GM12873 (cell line): ENCODE measurements at regions not wholly inside any gene's neighbourhood (a gene's known extent, or its start where the extent isn't known, plus 50 kb on each side); places are given as distances from the start of the nearest gene placed in this dataset.

Source experiments
- TF ChIP-seq, protein P1 (sequence below): IDR thresholded peaks from 2 replicates; pipeline ENCODE4 v1.5.1; 2012; ENCODE audit warnings: low read depth, mild to moderate bottlenecking, moderate library complexity, low read length, control low read depth; ENCODE audit not compliant: insufficient read depth; ENCODE audit errors: missing control alignments

DNA sequence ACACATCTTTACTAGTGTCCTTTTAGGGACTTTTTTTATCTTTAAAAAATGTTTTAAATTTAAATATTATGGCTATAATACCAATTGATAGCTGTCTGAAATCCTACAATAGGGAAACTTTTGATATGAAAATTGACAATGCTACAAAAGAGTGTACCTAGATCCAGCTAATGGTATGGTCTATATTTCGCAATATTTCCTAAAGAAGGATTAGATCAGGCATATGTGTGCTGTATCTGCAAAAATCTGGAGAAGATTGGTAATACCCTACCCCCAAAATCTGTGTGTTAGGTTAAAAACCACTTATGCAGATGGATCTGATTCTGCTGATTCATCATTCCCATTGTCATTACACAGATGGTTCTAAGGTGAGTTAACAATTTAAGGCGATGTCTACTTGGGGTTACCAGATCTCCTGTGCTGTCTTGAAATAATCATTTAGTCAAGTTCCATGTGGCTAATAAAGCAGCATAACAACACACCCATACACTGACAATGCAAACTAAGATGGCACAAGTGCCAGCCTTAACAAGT is 137.1 kb downstream of the GASK1B start:
- TF ChIP-seq, protein P1, sequence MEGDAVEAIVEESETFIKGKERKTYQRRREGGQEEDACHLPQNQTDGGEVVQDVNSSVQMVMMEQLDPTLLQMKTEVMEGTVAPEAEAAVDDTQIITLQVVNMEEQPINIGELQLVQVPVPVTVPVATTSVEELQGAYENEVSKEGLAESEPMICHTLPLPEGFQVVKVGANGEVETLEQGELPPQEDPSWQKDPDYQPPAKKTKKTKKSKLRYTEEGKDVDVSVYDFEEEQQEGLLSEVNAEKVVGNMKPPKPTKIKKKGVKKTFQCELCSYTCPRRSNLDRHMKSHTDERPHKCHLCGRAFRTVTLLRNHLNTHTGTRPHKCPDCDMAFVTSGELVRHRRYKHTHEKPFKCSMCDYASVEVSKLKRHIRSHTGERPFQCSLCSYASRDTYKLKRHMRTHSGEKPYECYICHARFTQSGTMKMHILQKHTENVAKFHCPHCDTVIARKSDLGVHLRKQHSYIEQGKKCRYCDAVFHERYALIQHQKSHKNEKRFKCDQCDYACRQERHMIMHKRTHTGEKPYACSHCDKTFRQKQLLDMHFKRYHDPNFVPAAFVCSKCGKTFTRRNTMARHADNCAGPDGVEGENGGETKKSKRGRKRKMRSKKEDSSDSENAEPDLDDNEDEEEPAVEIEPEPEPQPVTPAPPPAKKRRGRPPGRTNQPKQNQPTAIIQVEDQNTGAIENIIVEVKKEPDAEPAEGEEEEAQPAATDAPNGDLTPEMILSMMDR = no peak

DNA sequence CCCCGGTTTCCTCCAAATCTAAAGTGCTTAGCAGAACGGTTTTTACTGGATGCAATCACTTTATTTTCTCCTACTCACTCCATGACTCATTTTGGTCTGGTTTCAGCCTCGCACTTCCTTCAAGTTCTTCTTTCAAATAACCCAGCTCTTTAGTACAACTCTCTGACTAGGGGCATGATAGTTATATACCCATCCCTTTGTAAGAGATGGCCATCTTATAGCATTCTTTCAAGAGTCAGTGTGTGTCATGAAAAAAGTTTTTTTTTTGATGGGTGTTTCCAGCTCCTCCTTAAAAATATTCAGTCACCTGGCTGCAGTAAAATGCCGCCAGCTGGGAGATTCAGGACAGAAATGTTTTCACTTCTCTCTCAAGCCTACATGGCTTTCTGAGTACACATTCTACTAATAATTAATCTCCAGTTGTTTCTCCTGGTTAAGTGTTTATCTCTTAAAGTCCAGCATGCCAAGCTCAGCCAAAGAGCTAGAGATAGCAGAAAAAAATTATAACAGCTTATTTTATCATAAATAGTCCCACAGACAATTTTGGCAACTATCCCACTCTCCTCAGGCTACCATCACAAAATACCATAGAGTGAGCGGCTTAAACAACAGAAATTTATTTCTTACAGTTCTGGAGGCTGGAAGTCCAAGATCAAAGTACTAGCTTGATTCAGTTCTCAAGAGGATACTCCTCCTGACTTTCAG is 139.3 kb downstream of the GASK1B start:
- TF ChIP-seq, protein P1 = no peak

DNA sequence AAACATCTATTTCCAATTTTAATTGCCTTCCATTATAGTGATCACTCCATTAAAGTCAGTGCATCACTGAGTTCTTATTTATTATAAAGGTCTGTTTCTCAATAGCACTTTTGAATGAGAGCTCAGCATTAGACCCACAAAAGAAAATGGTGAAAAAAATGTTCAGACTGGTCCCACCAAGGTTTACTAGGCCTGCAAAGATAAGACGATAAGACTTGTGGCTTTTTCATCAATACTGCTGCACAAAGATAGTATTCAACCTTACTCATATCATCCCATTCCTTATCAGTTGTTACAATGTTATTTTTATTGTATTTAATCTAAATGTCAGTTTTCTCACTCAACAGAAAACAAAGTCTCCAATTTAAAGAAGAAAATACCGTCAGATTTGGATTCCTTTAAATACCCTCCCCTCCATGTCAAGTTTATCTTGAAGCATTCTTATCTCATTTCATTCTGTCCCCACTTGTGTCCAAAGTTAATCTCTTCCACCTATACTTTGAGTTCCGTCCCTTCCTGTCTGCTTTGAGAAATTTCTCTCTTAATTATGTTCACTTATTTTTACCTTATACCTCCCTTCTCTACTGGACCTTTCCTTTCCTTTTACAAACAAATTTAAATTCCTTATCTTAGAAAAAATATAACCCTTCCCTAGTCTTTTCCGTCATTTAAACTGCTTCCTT is 140.0 kb downstream of the GASK1B start:
- TF ChIP-seq, protein P1 = no peak

DNA sequence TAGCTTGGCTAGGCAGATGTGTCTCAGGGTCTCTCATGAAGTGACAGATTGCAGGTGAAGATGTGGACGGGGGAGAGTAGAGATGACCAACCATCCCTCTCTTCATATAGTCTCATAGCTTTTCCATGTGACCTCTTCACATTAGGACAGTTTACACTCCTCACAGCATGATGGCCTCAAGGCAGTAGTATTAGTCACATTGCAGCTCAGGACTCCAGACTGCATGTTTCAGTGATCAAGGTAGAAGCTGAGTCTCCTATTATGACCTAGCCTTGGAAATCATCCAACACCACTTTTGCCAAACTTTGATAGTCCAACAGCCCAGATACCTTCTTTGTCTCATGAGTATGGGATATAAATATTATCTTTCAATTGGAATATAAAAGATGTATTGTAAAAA is 147.7 kb downstream of the GASK1B start:
- TF ChIP-seq, protein P1 = no peak

DNA sequence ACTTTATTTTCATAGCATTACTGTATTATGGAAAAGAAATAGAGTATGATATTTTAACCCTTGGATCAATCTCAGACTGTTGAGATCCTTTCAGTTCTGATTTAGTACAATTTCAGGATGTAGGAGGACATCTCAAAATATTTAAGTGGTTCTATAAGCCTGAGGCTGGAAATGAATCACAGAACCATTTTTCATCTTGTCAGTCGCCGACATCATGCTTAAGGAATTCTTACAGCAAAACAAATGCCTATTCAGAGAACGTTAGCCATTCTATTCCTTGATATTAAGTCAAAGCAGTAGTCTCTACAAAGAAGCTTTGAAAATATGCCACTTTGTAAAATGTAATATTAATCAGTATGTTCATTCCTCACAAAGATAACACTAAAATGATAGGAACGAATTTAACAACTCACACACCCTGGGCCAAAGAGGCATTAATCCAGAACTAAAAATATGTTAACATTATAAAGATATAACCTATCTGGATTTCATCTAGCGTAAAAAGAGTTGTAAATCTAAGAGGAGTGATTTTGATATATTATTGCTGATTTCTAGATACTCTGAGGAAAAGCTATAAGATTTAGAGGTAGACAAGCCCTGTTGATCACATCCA is 152.0 kb downstream of the GASK1B start:
- TF ChIP-seq, protein P1 = no peak

DNA sequence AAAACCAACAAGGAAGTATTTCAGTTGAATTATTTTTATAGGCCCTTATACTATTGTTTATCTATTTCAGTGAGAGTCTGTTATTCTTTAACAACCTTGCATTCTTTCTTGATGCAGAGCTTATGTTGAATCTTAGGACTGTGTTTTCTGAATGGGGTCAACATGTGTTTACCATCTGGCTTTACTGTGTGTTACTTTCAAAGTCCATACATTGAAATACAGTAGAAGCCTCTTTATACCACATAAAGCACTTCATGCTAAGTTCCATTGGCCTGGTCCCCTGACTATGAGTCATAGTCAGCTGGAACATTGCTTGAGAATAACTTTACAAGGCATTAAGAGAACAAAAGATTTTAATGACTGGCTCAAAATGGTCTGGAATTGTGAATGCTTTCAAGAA is 152.6 kb downstream of the GASK1B start:
- TF ChIP-seq, protein P1 = no peak

DNA sequence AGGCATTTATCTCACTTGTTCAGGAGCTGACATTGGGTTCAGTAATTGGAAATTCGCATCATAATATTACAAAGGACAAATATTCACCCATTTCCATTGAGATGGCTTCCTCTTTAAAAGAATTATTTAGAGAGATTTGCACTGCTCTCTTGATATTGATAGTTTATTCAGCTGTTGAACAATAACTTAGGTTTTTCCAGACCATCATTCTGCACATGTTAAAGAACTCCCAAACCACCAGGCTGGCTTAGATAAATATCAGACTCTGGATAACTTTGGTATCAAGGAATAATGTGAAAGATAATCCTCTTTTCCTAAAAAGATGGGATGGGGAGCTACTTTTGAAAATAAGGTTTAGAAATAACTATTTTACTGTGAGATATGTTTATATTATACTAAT is 154.0 kb downstream of the GASK1B start:
- TF ChIP-seq, protein P1 = no peak
